AG04449 (cell line): ENCODE measurements at regions not wholly inside any gene's neighbourhood (a gene's known extent, or its start where the extent isn't known, plus 50 kb on each side); places are given as distances from the start of the nearest gene placed in this dataset.

Experiments
- CTCF ChIA-PET: fragments of 350-600 bp; formaldehyde crosslinking; extraction: SDS; loops from one replicate; lab custom pipeline; 2021; ENCODE audit warnings: antibody characterized with exemption; lab: Yijun Ruan, JAX
- POLR2A ChIA-PET: fragments of 400-600, 350-600 bp; formaldehyde crosslinking; extraction: SDS; loops from one replicate; lab custom pipeline; 2020; ENCODE audit warnings: antibody characterized with exemption, inconsistent platforms; lab: Yijun Ruan, JAX
- DNase-seq: peaks from one replicate; pipeline ENCODE4 v3.0.0-alpha.2; 2010; ENCODE audit warnings: low read depth, low spot score
- H3K4me3 ChIP-seq: 2 replicates; pipeline ENCODE4 v1.5.1; 2011; ENCODE audit warnings: low read depth, mild to moderate bottlenecking, control low read depth, low read length
- CTCF ChIP-seq: IDR thresholded peaks from one replicate; pipeline ENCODE4 v1.5.1; 2011; ENCODE audit warnings: mild to moderate bottlenecking, moderate library complexity, low read length, control low read depth, inconsistent platforms; ENCODE audit not compliant: insufficient read depth; ENCODE audit errors: missing control alignments

DNA sequence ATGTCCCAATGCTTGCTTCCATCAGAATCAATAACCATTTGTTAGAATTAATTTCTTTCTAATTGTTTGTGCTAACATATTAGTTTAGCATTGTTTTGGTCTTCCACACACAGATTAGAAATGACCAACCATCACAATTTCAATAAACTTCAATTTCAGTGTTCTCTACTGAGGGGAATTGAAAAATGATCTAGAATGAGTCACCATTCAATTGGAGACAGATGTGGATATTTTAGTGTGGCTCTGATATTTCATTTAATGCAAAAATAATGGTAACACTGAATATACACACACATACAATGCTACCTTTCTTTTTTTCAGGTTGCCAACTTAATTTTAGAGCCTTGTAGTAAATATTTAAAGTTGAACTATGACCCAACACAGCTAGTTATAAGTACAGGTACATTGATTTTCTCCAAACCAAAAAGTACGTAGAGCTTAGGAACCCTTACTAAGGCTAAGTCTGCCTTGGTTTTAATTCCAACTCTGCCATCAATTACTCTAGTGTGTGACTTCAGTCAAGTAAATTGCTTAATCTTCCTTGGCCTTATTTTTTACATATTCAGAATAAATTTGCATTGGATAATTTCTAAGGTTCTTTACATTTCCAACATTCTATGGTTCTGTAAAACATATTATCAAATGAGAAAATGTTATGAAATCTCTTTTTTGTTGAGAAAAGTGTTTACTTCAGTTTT, 143.9 kb downstream of the DMRTA1 start:
- ChIA-PET POLR2A (interaction anchor here (0.7 kb wide), 1 partner anchor 59 kb away, joined by 3 read pairs; no protein-coding TSS in a partner anchor), CTCF (no interaction called here)
- TF ChIP-seq CTCF = no peak

GRCh38 chr9:22595805-22596204, 149.2 kb downstream of the DMRTA1 start:
- DNase-seq = no peak
- POLR2A ChIA-PET = no interaction called here
- CTCF ChIA-PET = no interaction called here
- no peak for TF ChIP-seq CTCF
- H3K4me3 ChIP-seq = no peak overlapping the region

More for the DNA sequence above, 143.9 kb downstream of the DMRTA1 start:
- no peak for DNase-seq
- no peak overlapping the region for H3K4me3 ChIP-seq

- no peak for DNase-seq
- POLR2A ChIA-PET = no interaction called here
- H3K4me3 ChIP-seq = no peak overlapping the region
- CTCF ChIA-PET = no interaction called here
- TF ChIP-seq CTCF = no peak
These were observed 170.5 kb downstream of the DMRTA1 start for GRCh38 chr9:22617156-22617555.

GRCh38 chr9:22622815-22623214, 176.2 kb downstream of the DMRTA1 start:
- POLR2A ChIA-PET = no interaction called here
- no peak for DNase-seq
- CTCF ChIA-PET = no interaction called here
- H3K4me3 ChIP-seq = no peak overlapping the region
- no peak for TF ChIP-seq CTCF

- ChIA-PET CTCF (no interaction called here), POLR2A (no interaction called here)
- no peak for TF ChIP-seq CTCF
- H3K4me3 ChIP-seq = no peak overlapping the region
- no peak for DNase-seq
These were observed 176.6 kb downstream of the DMRTA1 start for GRCh38 chr9:22623236-22623635.

- TF ChIP-seq CTCF = no peak
- CTCF ChIA-PET = no interaction called here
- H3K4me3 ChIP-seq = no peak overlapping the region
- POLR2A ChIA-PET = no interaction called here
- DNase-seq = no peak
These were observed 178.9 kb downstream of the DMRTA1 start for GRCh38 chr9:22625540-22625939.
